Gastroesophageal sphincter (tissue), 4 donors: ENCODE measurements at regions not wholly inside any gene's neighbourhood (a gene's known extent, or its start where the extent isn't known, plus 50 kb on each side); places are given as distances from the start of the nearest gene placed in this dataset.

Source experiments
- ATAC-seq: fragments of 150-250 bp; one replicate; pipeline ENCODE4 v1.9.1; 2016; ENCODE audit warnings: mild to moderate bottlenecking, moderate library complexity
- H3K27ac ChIP-seq, 4 donors: fragments of 200-600 bp; sonication (generic) in 3 of 4; 1 replicate in 3 of 4; 2 replicates in 1 of 4; pipeline ENCODE4 v1.5.1; 2016 to 2019
- H3K27me3 ChIP-seq: fragments of 200-600 bp; sonication (generic); one replicate; pipeline ENCODE4 v1.5.1; 2019
- H3K36me3 ChIP-seq, 2 donors: fragments of 200-600 bp; sonication (generic); one replicate each; pipeline ENCODE4 v1.5.1; 2019; ENCODE audit warnings: control low read depth in 1 of 2
- H3K4me1 ChIP-seq, 3 donors: fragments of 200-600 bp; sonication (generic); 1 replicate in 2 of 3; 2 replicates in 1 of 3; pipeline ENCODE4 v1.5.1; 2016 to 2019; ENCODE audit warnings: control low read depth in 2 of 3
- H3K4me3 ChIP-seq, 2 donors: fragments of 200-600 bp; sonication (generic); one replicate each; pipeline ENCODE4 v1.5.1; 2019; ENCODE audit warnings: mild to moderate bottlenecking in 1 of 2, moderate library complexity in 1 of 2
- H3K9me3 ChIP-seq, 3 donors: fragments of 200-600 bp; sonication (generic); one replicate each; pipeline ENCODE4 v1.5.1; 2017 to 2019; ENCODE audit warnings: control low read depth in 2 of 3
- EP300 ChIP-seq: sonication (generic); formaldehyde crosslinking; IDR thresholded peaks from one replicate; pipeline ENCODE4 v1.6.1; 2017; ENCODE audit warnings: antibody characterized with exemption, mild to moderate bottlenecking
- POLR2A ChIP-seq, 2 donors: fragments of 450-650 bp; IDR thresholded peaks; one replicate each; pipeline ENCODE4 v1.6.1; 2017; ENCODE audit warnings: antibody characterized with exemption in 2 of 2, mild to moderate bottlenecking in 2 of 2, moderate library complexity in 1 of 2
- POLR2AphosphoS5 ChIP-seq: sonication (generic); formaldehyde crosslinking; IDR thresholded peaks from one replicate; pipeline ENCODE4 v1.6.1; 2017; ENCODE audit warnings: antibody characterized with exemption
- WGBS, 2 donors: methylation state at CpG; one replicate each; pipeline ENCODE4 v1.1.5; 2018; ENCODE audit warnings: low coverage in 1 of 2; 5-methylcytosine and 5-hydroxymethylcytosine counted together
- TF ChIP-seq, protein P1 (sequence below), 4 experiments: fragments of 200-600 bp in 2 of 4; fragments of 450-650 bp in 2 of 4; sonication (generic) in 1 of 4; IDR thresholded peaks; one replicate each; pipeline ENCODE4 v1.5.1; 2017 to 2019; ENCODE audit warnings: antibody characterized with exemption in 4 of 4, mild to moderate bottlenecking in 2 of 4, moderate library complexity in 2 of 4

DNA sequence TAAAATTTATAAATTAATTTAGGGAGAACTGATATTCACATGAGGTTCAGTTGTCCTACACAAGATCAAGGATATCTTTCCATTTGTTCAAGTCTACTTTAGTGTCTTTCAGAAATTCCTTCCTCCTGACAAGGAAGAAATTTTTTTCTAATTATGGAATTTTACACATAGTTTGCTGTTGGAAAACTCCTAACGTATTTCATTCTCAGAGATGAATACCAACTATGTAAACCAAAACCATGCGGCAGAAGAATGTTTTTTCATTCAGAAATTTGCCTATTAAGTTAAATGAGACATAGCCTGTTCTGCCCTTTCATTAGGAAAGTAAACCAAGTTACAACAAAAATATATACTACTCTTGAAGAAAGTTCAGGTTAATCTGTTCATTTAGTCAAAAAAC is 111.2 kb upstream of the PRDM1 start:
- Histone ChIP-seq H3K27me3 (peaks cover 10% of the 10 kb centered on the region), H3K27ac (no peak overlapping the region), H3K4me3 (no peak overlapping the region), H3K9me3 (peaks cover 0 to 29% (median 0%) of the 10 kb centered on the region in 3 donors), H3K4me1 (no peaks in the 10 kb centered on the region), H3K36me3 (no peaks in the 10 kb centered on the region)
- ATAC-seq, result no peak
- 66 to 71% methylated on average over 2 of the region's 2 CpGs for WGBS, 2 donors
- TF ChIP-seq POLR2AphosphoS5 (no peak), EP300 (no peak), POLR2A (IDR thresholded peaks at IDR 0.05) (no peak)
- TF ChIP-seq, protein P1, sequence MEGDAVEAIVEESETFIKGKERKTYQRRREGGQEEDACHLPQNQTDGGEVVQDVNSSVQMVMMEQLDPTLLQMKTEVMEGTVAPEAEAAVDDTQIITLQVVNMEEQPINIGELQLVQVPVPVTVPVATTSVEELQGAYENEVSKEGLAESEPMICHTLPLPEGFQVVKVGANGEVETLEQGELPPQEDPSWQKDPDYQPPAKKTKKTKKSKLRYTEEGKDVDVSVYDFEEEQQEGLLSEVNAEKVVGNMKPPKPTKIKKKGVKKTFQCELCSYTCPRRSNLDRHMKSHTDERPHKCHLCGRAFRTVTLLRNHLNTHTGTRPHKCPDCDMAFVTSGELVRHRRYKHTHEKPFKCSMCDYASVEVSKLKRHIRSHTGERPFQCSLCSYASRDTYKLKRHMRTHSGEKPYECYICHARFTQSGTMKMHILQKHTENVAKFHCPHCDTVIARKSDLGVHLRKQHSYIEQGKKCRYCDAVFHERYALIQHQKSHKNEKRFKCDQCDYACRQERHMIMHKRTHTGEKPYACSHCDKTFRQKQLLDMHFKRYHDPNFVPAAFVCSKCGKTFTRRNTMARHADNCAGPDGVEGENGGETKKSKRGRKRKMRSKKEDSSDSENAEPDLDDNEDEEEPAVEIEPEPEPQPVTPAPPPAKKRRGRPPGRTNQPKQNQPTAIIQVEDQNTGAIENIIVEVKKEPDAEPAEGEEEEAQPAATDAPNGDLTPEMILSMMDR (IDR thresholded peaks at IDR 0.05), result no peak

DNA sequence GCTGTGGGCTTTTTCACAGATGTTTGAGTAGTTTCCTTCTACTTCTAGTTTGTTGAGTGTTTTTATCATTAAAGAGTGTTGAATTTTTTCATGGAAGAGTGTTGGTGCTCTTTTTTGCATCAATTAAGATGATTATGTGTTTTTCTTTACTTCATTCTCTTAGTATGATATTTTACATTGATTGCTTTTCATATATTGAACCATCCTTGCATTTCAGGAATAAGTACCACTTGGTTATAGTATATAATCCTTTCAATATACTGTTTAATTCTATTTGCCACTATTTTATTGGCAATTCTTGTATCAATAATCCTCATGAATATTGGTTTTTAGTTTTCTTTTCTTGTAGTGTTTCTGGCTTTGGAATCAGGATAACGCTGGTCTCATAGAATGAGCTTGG is 113.7 kb upstream of the PRDM1 start:
- H3K27ac ChIP-seq, result no peak overlapping the region
- H3K4me1 ChIP-seq, result no peaks in the 10 kb centered on the region
- no peak overlapping the region for H3K4me3 ChIP-seq
- H3K27me3 ChIP-seq, result peaks cover 7% of the 10 kb centered on the region
- WGBS, 2 donors, result 100% methylated on average over 1 of the region's 1 CpG
- peaks cover 0 to 37% (median 0%) of the 10 kb centered on the region in 3 donors for H3K9me3 ChIP-seq
- H3K36me3 ChIP-seq, result no peaks in the 10 kb centered on the region
- TF ChIP-seq POLR2A (IDR thresholded peaks at IDR 0.05) (no peak), EP300 (no peak), POLR2AphosphoS5 (no peak)
- TF ChIP-seq, protein P1 (IDR thresholded peaks at IDR 0.05), result no peak
- no peak for ATAC-seq

DNA sequence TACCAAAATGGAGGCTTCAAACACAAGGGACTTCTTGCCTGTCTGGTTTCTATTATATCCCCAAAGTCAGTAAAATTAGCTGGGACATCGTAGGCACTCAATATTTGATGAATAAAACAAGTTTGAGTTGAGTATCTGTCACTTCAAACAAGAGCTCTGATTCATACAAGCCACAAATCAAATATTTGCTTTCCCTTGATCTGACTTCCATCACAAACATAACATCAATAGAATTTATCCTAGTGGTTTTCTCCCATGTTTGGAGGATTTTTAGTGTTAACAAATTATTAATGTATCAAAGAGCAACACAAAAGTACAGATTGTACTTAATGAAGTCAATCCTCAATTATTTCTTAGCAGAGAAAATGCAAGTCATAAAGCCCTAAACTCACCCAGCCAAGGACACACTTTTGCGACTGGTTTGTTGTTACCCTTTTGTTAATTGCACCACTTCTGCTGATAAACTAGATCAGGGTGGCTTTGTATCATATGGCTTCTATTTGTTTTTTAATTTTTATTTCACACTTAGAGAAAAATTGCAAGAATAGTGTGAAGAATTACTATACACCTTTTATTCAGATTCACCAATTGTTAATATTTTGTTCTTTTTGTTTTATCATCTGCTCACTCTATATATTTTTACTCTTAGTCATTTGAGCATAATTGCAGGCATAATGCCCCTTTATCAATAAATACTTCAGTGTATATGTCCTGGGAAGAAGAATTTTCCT is 117.4 kb upstream of the PRDM1 start:
- TF ChIP-seq POLR2AphosphoS5 (no peak), POLR2A (IDR thresholded peaks at IDR 0.05) (no peak), EP300 (no peak)
- TF ChIP-seq, protein P1 (IDR thresholded peaks at IDR 0.05), result no peak
- H3K27me3 ChIP-seq, result no peaks in the 10 kb centered on the region
- peaks cover 0 to 37% (median 0%) of the 10 kb centered on the region in 3 donors for H3K9me3 ChIP-seq
- H3K4me1 ChIP-seq, result no peaks in the 10 kb centered on the region
- no peak overlapping the region for H3K27ac ChIP-seq
- H3K4me3 ChIP-seq, result no peak overlapping the region
- 85% methylated on average over 2 of the region's 2 CpGs for WGBS, 2 donors
- no peaks in the 10 kb centered on the region for H3K36me3 ChIP-seq
- no peak for ATAC-seq

DNA sequence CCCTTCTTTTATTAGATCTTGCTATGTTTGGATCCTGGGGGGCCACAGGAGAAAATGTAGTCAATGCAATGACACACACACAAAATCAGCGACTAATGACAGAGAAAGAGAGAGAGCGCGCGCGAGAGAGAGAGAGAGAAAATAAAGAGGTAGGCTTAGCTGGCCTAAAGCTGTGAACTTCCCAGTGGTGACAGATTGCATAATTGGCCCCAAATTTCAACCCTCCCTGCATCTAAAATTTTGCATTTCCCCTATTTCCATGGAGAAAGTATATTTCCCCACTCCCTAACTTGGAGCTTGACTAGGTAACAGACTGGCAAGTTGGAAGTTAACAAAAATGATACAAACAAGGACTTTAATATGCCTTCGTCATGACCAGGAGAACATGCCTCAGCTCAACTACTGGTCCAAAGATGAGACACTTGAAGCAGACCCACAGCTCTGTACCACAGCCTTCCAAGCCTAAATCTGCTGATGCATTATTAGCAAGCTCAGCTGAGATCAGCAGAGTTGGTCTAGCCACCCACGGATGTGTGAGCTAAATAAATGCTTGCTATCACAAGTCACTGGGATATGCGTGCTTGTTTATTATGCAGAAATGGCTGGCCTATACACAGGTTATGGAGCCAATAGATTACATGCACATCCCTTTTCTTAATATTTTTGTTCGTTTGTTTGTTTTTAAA is 118.1 kb upstream of the PRDM1 start:
- no peaks in the 10 kb centered on the region for H3K36me3 ChIP-seq
- WGBS, 2 donors, result 83 to 87% methylated on average over 8 to 9 of the region's 9 CpGs
- no peaks in the 10 kb centered on the region for H3K27me3 ChIP-seq
- H3K4me1 ChIP-seq, result no peaks in the 10 kb centered on the region
- no peak overlapping the region for H3K27ac ChIP-seq
- no peak overlapping the region for H3K4me3 ChIP-seq
- TF ChIP-seq, protein P1 (IDR thresholded peaks at IDR 0.05), result no peak
- TF ChIP-seq POLR2AphosphoS5 (no peak), POLR2A (IDR thresholded peaks at IDR 0.05) (no peak), EP300 (no peak)
- peaks cover 0 to 31% (median 0%) of the 10 kb centered on the region in 3 donors for H3K9me3 ChIP-seq
- ATAC-seq, result no peak

DNA sequence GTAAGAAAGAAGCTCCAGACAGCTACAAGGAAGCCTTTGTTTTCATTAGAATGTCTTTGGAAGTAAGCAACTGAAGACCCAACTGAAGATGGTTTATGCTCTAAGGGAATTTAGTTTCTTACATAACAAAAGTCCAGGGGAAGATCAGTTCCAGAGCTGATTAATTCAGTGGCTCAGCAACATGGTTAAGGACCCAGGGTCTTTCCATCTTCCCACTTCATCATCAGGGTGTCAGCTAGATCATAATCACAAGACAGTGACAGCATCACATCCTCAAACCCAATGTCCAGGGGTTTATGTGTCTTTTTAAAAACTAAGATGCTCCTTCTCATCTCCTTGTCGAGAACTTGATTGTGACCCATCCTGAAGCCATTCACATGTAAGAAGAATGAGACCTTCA is 119.7 kb upstream of the PRDM1 start:
- H3K36me3 ChIP-seq, result no peaks in the 10 kb centered on the region
- 100% methylated on average over 1 of the region's 1 CpG for WGBS, 2 donors
- H3K9me3 ChIP-seq, result peaks cover 0 to 15% (median 0%) of the 10 kb centered on the region in 3 donors
- ATAC-seq, result no peak
- no peak overlapping the region for H3K27ac ChIP-seq
- TF ChIP-seq POLR2AphosphoS5, result no peak
- H3K4me1 ChIP-seq, result no peaks in the 10 kb centered on the region
- H3K27me3 ChIP-seq, result no peaks in the 10 kb centered on the region
- H3K4me3 ChIP-seq, result no peak overlapping the region
